GM19463 (cell line): ENCODE measurements at regions not wholly inside any gene's neighbourhood (a gene's known extent, or its start where the extent isn't known, plus 50 kb on each side); places are given as distances from the start of the nearest gene placed in this dataset.

Source experiments
- ATAC-seq: cut with Tn5 transposase; IDR thresholded peaks from one replicate; pipeline ENCODE4 v1.9.1; 2021; ENCODE audit warnings: mild to moderate bottlenecking, moderate library complexity; ENCODE audit not compliant: unreplicated experiment

GRCh38 chr21:24825348-24825747, 781.9 kb downstream of the MRPL39 start:
- ATAC-seq, result no peak

GRCh38 chr21:24824209-24824608, 783.1 kb downstream of the MRPL39 start:
- ATAC-seq, result no peak

- ATAC-seq, result no peak
Observed at GRCh38 chr21:24823247-24823646, 784.0 kb downstream of the MRPL39 start.

GRCh38 chr21:24785033-24785432, 822.2 kb downstream of the MRPL39 start:
- no peak for ATAC-seq

GRCh38 chr21:24781146-24781545, 826.1 kb downstream of the MRPL39 start:
- no peak for ATAC-seq

GRCh38 chr21:24759348-24760075, 847.8 kb downstream of the MRPL39 start:
- no peak for ATAC-seq

GRCh38 chr21:24738063-24738462, 869.2 kb downstream of the MRPL39 start:
- ATAC-seq, result no peak

GRCh38 chr21:24737296-24737850, 869.9 kb downstream of the MRPL39 start:
- no peak for ATAC-seq

- ATAC-seq, result no peak
Observed at GRCh38 chr21:24730661-24731060, 876.6 kb downstream of the MRPL39 start.

- no peak for ATAC-seq
Observed at GRCh38 chr21:24729568-24729967, 877.7 kb downstream of the MRPL39 start.

GRCh38 chr21:24727803-24728440, 879.4 kb downstream of the MRPL39 start:
- ATAC-seq, result no peak

GRCh38 chr21:24716281-24716918, 890.9 kb downstream of the MRPL39 start:
- no peak for ATAC-seq

GRCh38 chr21:24714646-24715200, 892.6 kb downstream of the MRPL39 start:
- ATAC-seq, result no peak

- ATAC-seq, result no peak
Observed at GRCh38 chr21:24705201-24705600, 902.1 kb downstream of the MRPL39 start.

- no peak for ATAC-seq
Observed at GRCh38 chr21:24693779-24694178, 913.5 kb downstream of the MRPL39 start.

GRCh38 chr21:24681456-24681855, 925.8 kb downstream of the MRPL39 start:
- no peak for ATAC-seq

- no peak for ATAC-seq
Observed at GRCh38 chr21:24671901-24672300, 935.4 kb downstream of the MRPL39 start.

- ATAC-seq, result no peak
Observed at GRCh38 chr21:24658926-24659325, 948.4 kb downstream of the MRPL39 start.

GRCh38 chr21:24658026-24658425, 949.3 kb downstream of the MRPL39 start:
- ATAC-seq, result no peak

GRCh38 chr21:24649691-24650090, 957.6 kb downstream of the MRPL39 start:
- ATAC-seq, result no peak

- no peak for ATAC-seq
Observed at GRCh38 chr21:24636696-24637095, 970.6 kb downstream of the MRPL39 start.
